HL-60/S4 (cell line): ENCODE measurements at regions not wholly inside any gene's neighbourhood (a gene's known extent, or its start where the extent isn't known, plus 50 kb on each side); places are given as distances from the start of the nearest gene placed in this dataset.

Experiments used
- in situ Hi-C: fragments of 300-500 bp; cut with MboI; formaldehyde crosslinking; loops from 2 replicates; pipeline ENCODE4 v1.14.3; 2022; ENCODE audit warnings: low sequenced_read_pairs

GRCh38 chr2:40886100-40886499 lies 434.2 kb upstream of the SLC8A1 start:
- in situ Hi-C loops: no loop called here

- in situ Hi-C loops: no loop called here
Observed at GRCh38 chr2:40886655-40887054, 434.8 kb upstream of the SLC8A1 start.

GRCh38 chr2:40896358-40896757 lies 444.5 kb upstream of the SLC8A1 start:
- in situ Hi-C loops: no loop called here

- in situ Hi-C loops: no loop called here
Observed at GRCh38 chr2:40914666-40915065, 462.8 kb upstream of the SLC8A1 start.

GRCh38 chr2:40915651-40916050 lies 463.8 kb upstream of the SLC8A1 start:
- in situ Hi-C loops: no loop called here

GRCh38 chr2:40935349-40935748 lies 483.5 kb upstream of the SLC8A1 start:
- in situ Hi-C loops: no loop called here

GRCh38 chr2:40937284-40937683 lies 485.4 kb upstream of the SLC8A1 start:
- in situ Hi-C loops: no loop called here

- in situ Hi-C loops: no loop called here
Observed at GRCh38 chr2:40953341-40953740, 501.5 kb upstream of the SLC8A1 start.

GRCh38 chr2:40955042-40955441 lies 503.2 kb upstream of the SLC8A1 start:
- in situ Hi-C loops: no loop called here

- in situ Hi-C loops: no loop called here
Observed at GRCh38 chr2:40955635-40956034, 503.7 kb upstream of the SLC8A1 start.

GRCh38 chr2:40957508-40957907 lies 505.6 kb upstream of the SLC8A1 start:
- in situ Hi-C loops: no loop called here

- in situ Hi-C loops: no loop called here
Observed at GRCh38 chr2:40962026-40962425, 510.1 kb upstream of the SLC8A1 start.

- in situ Hi-C loops: no loop called here
Observed at GRCh38 chr2:40964509-40965250, 512.8 kb upstream of the SLC8A1 start.

- in situ Hi-C loops: no loop called here
Observed at GRCh38 chr2:40967451-40967850, 515.6 kb upstream of the SLC8A1 start.

- in situ Hi-C loops: no loop called here
Observed at GRCh38 chr2:40975151-40975550, 523.3 kb upstream of the SLC8A1 start.

- in situ Hi-C loops: no loop called here
Observed at GRCh38 chr2:40997362-40997761, 545.5 kb upstream of the SLC8A1 start.

- in situ Hi-C loops: no loop called here
Observed at GRCh38 chr2:41000374-41000773, 548.5 kb upstream of the SLC8A1 start.

- in situ Hi-C loops: no loop called here
Observed at GRCh38 chr2:41000906-41001305, 549.0 kb upstream of the SLC8A1 start.

- in situ Hi-C loops: no loop called here
Observed at GRCh38 chr2:41004700-41005099, 552.8 kb upstream of the SLC8A1 start.

- in situ Hi-C loops: no loop called here
Observed at GRCh38 chr2:41020358-41020757, 568.5 kb upstream of the SLC8A1 start.

- in situ Hi-C loops: no loop called here
Observed at GRCh38 chr2:41024816-41025215, 572.9 kb upstream of the SLC8A1 start.

GRCh38 chr2:41026613-41027012 lies 574.7 kb upstream of the SLC8A1 start:
- in situ Hi-C loops: no loop called here

GRCh38 chr2:41027095-41027494 lies 575.2 kb upstream of the SLC8A1 start:
- in situ Hi-C loops: no loop called here
